GM18511 (cell line): ENCODE measurements at regions not wholly inside any gene's neighbourhood (a gene's known extent, or its start where the extent isn't known, plus 50 kb on each side); places are given as distances from the start of the nearest gene placed in this dataset.

ENCODE experiments used
- ATAC-seq: cut with Tn5 transposase; IDR thresholded peaks from one replicate; pipeline ENCODE4 v1.9.1; 2021; ENCODE audit warnings: mild to moderate bottlenecking, moderate library complexity; ENCODE audit not compliant: unreplicated experiment

- no peak for ATAC-seq
These were observed 126.5 kb downstream of the SYF2 start for GRCh38 chr1:25105836-25106235.

DNA sequence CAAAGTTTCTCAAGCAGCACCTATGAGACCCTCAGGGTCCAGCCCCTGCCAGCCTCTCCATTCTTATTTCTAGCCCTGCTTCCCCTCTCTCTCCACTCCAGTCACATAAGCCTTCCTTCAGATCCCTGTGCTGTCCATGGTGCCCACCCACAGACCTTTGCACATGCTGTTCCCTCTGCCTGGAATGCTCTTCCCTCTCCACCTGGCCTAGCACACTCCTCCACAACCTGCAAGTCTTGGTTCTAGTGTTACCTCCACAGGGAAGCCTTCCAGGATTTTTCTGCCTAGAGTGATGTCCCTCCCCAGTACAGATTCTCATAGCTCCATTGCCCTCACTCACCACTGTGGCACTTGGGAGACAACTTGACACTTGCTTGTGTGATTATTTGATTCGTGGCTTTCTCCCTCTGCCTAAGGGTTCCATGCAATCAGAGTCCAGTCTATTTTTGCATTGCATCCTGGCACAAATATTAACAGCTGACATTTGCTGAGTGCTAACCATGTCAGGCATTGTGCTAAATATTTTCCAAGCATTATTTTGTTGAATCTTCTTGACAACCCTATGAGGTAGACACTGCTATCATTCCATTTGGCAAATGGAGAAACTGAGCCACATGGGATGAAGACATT lies 127.3 kb downstream of the SYF2 start:
- no peak for ATAC-seq

DNA sequence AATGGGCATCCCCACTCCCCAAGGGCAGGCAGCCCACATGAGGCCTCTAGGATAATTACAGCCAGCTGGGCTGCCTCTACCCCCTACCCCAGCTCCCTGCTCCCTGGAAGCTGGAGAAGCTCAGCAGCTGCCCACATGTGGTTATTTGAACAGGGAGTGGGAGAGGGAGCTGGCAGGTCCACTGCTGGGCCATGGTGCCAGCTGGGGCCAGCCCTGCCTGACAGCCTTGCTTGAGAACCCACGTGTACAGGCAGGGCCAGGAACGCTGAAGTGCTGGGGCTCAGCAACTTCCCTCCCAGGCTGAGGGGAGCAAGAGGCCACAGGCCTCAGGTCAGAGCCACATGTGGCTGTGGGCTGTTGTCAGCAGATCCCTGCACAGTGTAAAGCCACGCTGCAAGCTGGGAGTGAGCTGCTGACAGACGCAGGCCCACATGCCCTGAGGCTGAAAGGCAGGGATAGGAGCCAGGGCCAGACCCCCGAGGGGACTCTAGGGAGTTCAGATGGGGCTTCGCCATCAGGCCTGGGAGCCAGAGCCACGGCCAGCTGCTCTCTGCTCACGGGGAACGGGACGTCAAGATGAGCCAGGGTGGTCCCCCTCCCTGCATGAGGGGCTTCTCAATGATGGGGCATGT lies 129.0 kb downstream of the SYF2 start:
- ATAC-seq, result no peak

DNA sequence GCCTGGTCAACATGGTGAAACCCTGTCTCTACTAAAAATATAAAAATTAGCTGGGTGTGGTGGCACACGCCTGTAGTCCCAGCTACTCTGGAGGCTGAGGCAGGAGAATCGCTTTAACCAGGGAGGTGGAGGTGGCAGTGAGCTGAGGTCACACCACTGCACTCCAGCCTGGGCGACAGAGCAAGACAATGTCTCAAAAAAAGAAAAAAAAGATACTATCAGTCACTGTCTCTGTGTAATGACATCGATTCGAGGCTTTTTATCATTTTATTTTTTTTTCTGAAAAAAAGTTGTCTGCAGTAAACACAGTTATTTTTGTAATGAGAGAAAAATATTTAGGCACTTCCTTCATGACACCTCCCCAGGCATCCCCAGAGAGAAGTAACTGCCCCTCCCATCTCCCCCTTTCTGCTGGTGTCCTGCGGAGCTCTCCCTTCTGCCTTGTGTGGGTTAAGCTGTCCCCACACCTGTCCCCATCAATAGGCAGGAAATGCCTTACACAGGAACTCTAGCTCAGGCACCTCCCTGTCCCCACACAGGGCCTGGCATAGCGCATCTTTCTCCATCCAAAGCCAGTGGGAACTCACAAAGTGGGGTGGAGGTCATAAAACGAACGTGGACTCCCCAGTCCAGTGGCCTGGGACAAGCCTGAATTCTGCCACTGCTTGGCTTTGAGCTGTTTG lies 132.0 kb downstream of the SYF2 start:
- ATAC-seq, result no peak

GRCh38 chr1:25099343-25099951 lies 132.9 kb downstream of the SYF2 start:
- no peak for ATAC-seq

- ATAC-seq, result no peak
These were observed 133.6 kb downstream of the SYF2 start for GRCh38 chr1:25098717-25099116.

DNA sequence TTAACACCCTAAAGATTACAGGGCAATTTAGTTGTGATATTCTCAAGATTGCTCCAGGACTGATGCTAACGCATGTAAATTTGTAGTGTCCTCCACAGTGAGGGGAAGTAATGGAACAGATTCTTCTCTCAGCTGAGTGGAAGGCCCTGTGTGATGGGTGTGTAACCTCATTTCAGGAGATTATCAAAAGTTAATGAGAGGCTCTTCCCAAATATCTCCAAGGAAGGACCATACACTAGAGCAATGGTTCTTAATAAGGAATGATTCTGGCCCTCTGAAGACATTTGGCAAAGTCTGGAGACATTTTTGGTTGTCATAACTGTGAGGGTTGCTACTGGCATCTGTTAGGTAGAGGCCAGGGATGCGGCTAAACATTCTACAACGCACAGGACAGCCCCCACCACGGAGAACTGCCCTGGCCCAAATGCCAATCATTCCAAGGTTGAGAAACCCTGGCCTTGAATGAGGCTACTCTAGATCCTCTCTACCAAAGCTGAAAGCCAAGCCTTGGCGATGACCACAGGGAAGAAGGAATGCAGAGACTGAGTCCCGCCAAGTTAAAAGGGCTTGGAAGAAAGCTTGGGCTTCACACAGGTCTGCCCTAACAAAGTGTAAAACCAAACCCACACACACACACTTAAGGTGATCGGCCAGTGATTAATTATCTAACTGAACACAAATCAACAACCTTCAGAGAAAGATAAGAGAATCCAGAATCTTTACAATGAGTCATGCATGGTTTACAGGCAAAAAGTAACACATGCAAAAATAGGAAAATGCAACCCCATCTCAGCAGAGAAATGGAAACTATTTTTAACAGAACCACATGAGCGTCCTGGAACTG lies 135.8 kb downstream of the SYF2 start:
- ATAC-seq, result no peak

DNA sequence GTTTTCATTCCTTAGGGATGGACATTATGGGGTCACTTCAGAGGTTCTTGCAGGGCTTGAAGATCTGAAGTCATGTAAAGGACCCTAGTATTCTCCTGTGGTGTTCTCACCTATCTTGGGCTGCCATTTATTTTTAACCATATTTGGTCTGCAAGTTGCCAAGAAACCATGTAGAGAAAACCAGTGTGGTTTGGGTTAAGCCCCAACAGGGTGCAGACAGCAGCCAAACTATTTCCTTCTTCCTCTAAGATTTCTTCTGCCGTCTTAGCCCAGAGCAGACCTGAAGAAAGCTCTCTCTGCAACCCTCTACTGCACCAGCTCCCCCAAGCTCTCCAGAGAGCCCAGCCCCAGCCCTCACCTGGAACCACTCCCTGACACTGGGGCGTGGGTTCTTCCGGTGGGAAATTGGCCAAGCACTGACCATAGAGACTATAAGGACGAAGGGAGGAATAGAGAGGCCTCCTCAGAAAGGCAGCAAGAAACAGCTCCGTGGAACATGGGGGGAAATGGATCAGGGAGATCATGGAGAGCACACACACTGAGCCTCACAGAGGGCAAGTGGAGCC lies 136.6 kb downstream of the SYF2 start:
- ATAC-seq, result no peak

GRCh38 chr1:25094995-25095394 lies 137.3 kb downstream of the SYF2 start:
- no peak for ATAC-seq

GRCh38 chr1:25094229-25094628 lies 138.1 kb downstream of the SYF2 start:
- ATAC-seq, result no peak

DNA sequence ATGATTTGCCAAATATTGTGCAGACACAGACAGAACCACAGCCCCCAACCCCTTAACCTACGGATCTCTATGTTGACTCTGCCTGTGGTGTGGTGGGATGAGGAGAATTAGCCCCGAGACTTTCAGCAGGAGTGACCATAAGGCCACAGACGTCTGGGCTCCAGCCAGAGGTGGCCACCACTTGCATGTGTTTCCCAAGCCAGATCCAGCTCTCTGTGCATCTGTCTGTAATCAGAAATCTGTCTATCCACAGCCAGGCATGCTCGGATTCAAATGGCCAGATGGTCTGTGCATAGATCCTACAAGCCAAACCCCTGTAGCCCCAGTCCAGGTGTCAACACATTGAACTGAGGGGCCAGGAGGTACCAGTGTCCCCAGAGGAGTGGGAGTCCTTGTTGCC lies 140.6 kb downstream of the SYF2 start:
- no peak for ATAC-seq

DNA sequence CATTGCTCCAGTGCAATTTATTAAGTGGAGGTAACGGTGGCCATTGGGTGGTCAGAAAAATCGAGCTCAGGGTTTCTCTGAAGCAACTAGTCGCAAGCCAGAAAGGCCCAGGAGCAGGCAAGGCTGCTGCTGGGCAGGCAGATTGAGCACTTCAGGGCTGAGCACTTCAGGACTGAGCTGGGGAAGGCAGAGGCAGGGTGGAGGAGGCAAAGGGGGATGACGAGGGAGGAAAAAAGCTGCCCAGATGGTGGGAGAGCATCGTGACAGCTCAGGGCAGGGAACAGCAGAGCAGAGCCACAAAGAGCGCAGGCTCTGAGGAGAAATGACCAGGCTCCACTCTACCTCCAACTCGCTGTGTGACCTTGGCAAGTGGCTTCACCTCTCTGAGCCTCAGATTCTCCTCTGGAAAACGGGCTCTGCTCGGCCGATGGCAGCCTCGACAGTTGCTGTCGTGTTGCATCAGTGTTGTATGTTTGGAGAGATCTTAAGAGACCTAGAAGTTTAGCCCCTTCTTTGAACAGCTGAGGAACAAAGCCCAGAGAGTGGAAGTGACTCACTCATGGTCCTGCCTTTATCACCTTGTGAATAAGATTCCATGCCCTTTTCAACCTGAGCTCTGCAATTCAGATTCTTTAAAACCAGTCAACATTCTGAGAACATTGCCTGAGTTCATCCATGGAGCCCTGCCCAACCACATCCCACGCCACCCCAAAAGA lies 141.4 kb downstream of the SYF2 start:
- no peak for ATAC-seq

GRCh38 chr1:25089772-25090171 lies 142.5 kb downstream of the SYF2 start:
- ATAC-seq, result no peak

GRCh38 chr1:25088946-25089345 lies 143.4 kb downstream of the SYF2 start:
- ATAC-seq, result no peak

- no peak for ATAC-seq
These were observed 144.1 kb downstream of the SYF2 start for GRCh38 chr1:25088180-25088701.

- no peak for ATAC-seq
These were observed 145.7 kb downstream of the SYF2 start for GRCh38 chr1:25086518-25087079.

- ATAC-seq, result no peak
These were observed 147.9 kb downstream of the SYF2 start for GRCh38 chr1:25084407-25084806.

DNA sequence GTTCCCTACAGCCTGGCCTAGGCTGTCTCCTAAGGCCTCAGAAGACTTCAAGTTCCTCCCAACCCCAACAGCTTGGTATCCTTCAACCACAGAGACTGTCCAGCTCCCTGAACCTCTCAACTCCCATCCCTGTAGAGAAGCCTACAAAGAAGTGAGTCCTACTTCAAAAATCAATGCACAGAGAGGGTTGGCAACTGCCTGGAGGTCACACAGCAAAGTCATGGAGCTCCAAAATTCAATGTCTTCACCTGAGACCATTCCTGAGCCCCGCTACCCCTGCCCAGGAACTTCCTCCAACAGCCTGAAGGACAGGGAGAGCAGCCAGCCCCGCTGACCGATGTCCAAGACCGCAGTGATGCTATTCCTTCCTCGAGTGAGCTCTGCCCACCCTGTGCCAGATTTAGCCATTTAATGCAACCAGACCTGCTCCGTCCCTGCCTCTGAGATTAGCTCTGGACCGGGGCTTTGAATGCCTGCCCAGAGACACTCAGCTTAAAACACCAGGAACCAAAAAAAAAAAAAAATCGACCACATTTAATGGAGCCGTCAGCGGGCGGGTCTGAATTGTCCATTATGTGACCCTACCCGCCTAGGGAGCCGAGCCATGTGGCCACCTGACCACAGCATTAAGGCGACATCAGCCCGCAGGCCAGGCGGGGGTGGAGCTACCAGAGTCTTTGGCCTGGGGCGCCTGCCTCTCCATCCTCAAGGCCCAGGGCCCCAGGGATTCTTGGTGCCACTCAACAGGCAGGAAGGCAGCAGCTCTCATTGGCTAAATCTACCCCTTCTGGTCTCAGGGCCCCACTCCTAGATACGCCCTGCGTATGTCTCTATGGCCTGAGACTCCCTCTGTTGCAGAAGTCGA lies 148.6 kb downstream of the SYF2 start:
- ATAC-seq, result no peak

GRCh38 chr1:25082995-25083394 lies 149.3 kb downstream of the SYF2 start:
- no peak for ATAC-seq
